H9 (cell line): ENCODE measurements at regions not wholly inside any gene's neighbourhood (a gene's known extent, or its start where the extent isn't known, plus 50 kb on each side); places are given as distances from the start of the nearest gene placed in this dataset.

Experiments used
- DNase-seq: peaks from one replicate; pipeline ENCODE4 v3.0.0-alpha.2; 2017
- H2AFZ ChIP-seq: one replicate; pipeline ENCODE4 v1.6.1; 2013; ENCODE audit warnings: mild to moderate bottlenecking, low read length, control low read depth, moderate library complexity
- H2AK5ac ChIP-seq: 2 replicates; pipeline ENCODE4 v1.6.1; 2013; ENCODE audit warnings: low read length, control low read depth, mixed read lengths; ENCODE audit not compliant: insufficient read length
- H2BK120ac ChIP-seq: one replicate; pipeline ENCODE4 v1.6.1; 2013; ENCODE audit warnings: low read depth, mild to moderate bottlenecking, low read length, control low read depth, inconsistent platforms; ENCODE audit not compliant: poor library complexity, severe bottlenecking
- H2BK12ac ChIP-seq: 2 replicates; pipeline ENCODE4 v1.6.1; 2013; ENCODE audit warnings: low read length, control low read depth, mixed read lengths, low read depth; ENCODE audit not compliant: insufficient read length
- H2BK15ac ChIP-seq: 2 replicates; pipeline ENCODE4 v1.6.1; 2013; ENCODE audit warnings: low read depth, low read length, control low read depth
- H2BK20ac ChIP-seq: one replicate; pipeline ENCODE4 v1.6.1; 2013; ENCODE audit warnings: low read depth, mild to moderate bottlenecking, low read length, control low read depth, inconsistent platforms; ENCODE audit not compliant: poor library complexity, severe bottlenecking
- H2BK5ac ChIP-seq: 2 replicates; pipeline ENCODE4 v1.6.1; 2013; ENCODE audit warnings: low read length, control low read depth, mixed read lengths; ENCODE audit not compliant: insufficient read length
- H3K14ac ChIP-seq: 2 replicates; pipeline ENCODE4 v1.6.1; 2013; ENCODE audit warnings: low read length, control low read depth; ENCODE audit not compliant: insufficient read depth
- H3K18ac ChIP-seq: 2 replicates; pipeline ENCODE4 v1.6.1; 2013; ENCODE audit warnings: low read depth, mild to moderate bottlenecking, mixed read lengths, low read length, control low read depth; ENCODE audit not compliant: insufficient read length
- H3K23ac ChIP-seq: 2 replicates; pipeline ENCODE4 v1.6.1; 2013; ENCODE audit warnings: low read length, control low read depth, mixed read lengths, low read depth; ENCODE audit not compliant: insufficient read length
- H3K23me2 ChIP-seq: 2 replicates; pipeline ENCODE4 v1.6.1; 2013; ENCODE audit warnings: low read depth, mild to moderate bottlenecking, mixed read lengths, low read length, control low read depth; ENCODE audit not compliant: insufficient read length, poor library complexity, severe bottlenecking
- H3K27ac ChIP-seq: 2 replicates; pipeline ENCODE4 v1.5.1; 2013; ENCODE audit warnings: low read length, control low read depth, mixed read lengths, low read depth; ENCODE audit not compliant: insufficient read length
- H3K27me3 ChIP-seq: 2 replicates; pipeline ENCODE4 v1.6.1; 2013; ENCODE audit warnings: low read length, control low read depth, inconsistent platforms; ENCODE audit not compliant: insufficient read depth
- H3K4ac ChIP-seq: 2 replicates; pipeline ENCODE4 v1.6.1; 2013; ENCODE audit warnings: low read depth, mild to moderate bottlenecking, control low read depth, inconsistent platforms, low read length, moderate library complexity
- H3K4me1 ChIP-seq: 2 replicates; pipeline ENCODE4 v1.6.1; 2013; ENCODE audit warnings: low read length, control low read depth, inconsistent platforms; ENCODE audit not compliant: insufficient read depth
- H3K4me2 ChIP-seq: 2 replicates; pipeline ENCODE4 v1.6.1; 2013; ENCODE audit warnings: low read length, control low read depth, mixed read lengths; ENCODE audit not compliant: insufficient read length, insufficient read depth
- H3K56ac ChIP-seq: 2 replicates; pipeline ENCODE4 v1.6.1; 2013; ENCODE audit warnings: low read depth, mild to moderate bottlenecking, mixed read lengths, low read length, control low read depth; ENCODE audit not compliant: insufficient read length
- H3K79me1 ChIP-seq: 2 replicates; pipeline ENCODE4 v1.6.1; 2013; ENCODE audit warnings: low read depth, mild to moderate bottlenecking, moderate library complexity, low read length, control low read depth, inconsistent platforms; ENCODE audit not compliant: insufficient read depth, poor library complexity, severe bottlenecking
- H3K79me2 ChIP-seq: 2 replicates; pipeline ENCODE4 v1.6.1; 2013; ENCODE audit warnings: low read length, control low read depth, inconsistent platforms; ENCODE audit not compliant: insufficient read depth
- H3K9ac ChIP-seq: 2 replicates; pipeline ENCODE4 v1.6.1; 2013; ENCODE audit warnings: low read length, control low read depth, mixed read lengths; ENCODE audit not compliant: insufficient read length; ENCODE audit errors: extremely low read depth
- H3K9me3 ChIP-seq: one replicate; pipeline ENCODE4 v1.6.1; 2013; ENCODE audit warnings: low read depth, low read length, inconsistent platforms; ENCODE audit not compliant: control insufficient read depth
- H3T11ph ChIP-seq: one replicate; pipeline ENCODE4 v1.6.1; 2013; ENCODE audit warnings: mild to moderate bottlenecking, low read length, control low read depth, inconsistent platforms
- H4K20me1 ChIP-seq: one replicate; pipeline ENCODE4 v1.6.1; 2013; ENCODE audit not compliant: control insufficient read depth, insufficient read length, insufficient read depth
- H4K5ac ChIP-seq: 2 replicates; pipeline ENCODE4 v1.6.1; 2013; ENCODE audit warnings: low read depth, mild to moderate bottlenecking, mixed read lengths, low read length, control low read depth; ENCODE audit not compliant: insufficient read length
- H4K8ac ChIP-seq: replicated peaks from 2 replicates; pipeline ENCODE4 v1.6.1; 2013; ENCODE audit warnings: low read length, control low read depth, mixed read lengths, low read depth; ENCODE audit not compliant: insufficient read length
- H4K91ac ChIP-seq: 2 replicates; pipeline ENCODE4 v1.6.1; 2013; ENCODE audit warnings: low read depth, mild to moderate bottlenecking, moderate library complexity, mixed read lengths, low read length, control low read depth; ENCODE audit not compliant: insufficient read length
- H3K27ac Mint-ChIP-seq, 3 experiments: 2 replicates in 2 of 3; 3 replicates in 1 of 3; pipeline ENCODE4 v1.8.0; 2020 to 2021; ENCODE audit warnings: mixed read lengths in 3 of 3, mild to moderate bottlenecking in 1 of 3, moderate library complexity in 1 of 3
- H3K27me3 Mint-ChIP-seq: 2 replicates; pipeline ENCODE4 v1.8.0; 2021; ENCODE audit warnings: low read depth, mild to moderate bottlenecking, moderate library complexity, mixed read lengths
- H3K36me3 Mint-ChIP-seq, 3 experiments: 2 replicates in 2 of 3; 3 replicates in 1 of 3; pipeline ENCODE4 v1.8.0; 2020 to 2021; ENCODE audit warnings: low read depth in 3 of 3, mixed read lengths in 3 of 3; ENCODE audit not compliant: insufficient read depth in 1 of 3
- H3K4me1 Mint-ChIP-seq, 2 experiments: 2 replicates each; pipeline ENCODE4 v1.8.0; 2020; ENCODE audit warnings: mixed read lengths in 2 of 2
- H3K4me3 Mint-ChIP-seq, 2 experiments: 2 replicates in 1 of 2; 3 replicates in 1 of 2; pipeline ENCODE4 v1.8.0; 2020 to 2021; ENCODE audit warnings: mild to moderate bottlenecking in 2 of 2, mixed read lengths in 2 of 2, moderate library complexity in 1 of 2
- H3K9me3 Mint-ChIP-seq, 2 experiments: 2 replicates in 1 of 2; 3 replicates in 1 of 2; pipeline ENCODE4 v1.8.0; 2020; ENCODE audit warnings: mild to moderate bottlenecking in 2 of 2, mixed read lengths in 2 of 2, moderate library complexity in 1 of 2
- WGBS: extraction: QIAGEN DNeasy Blood & Tissue Kit; methylation state at CpG from one replicate; pipeline ENCODE4 v1.1.7; 2013; ENCODE audit warnings: missing lambda C conversion rate, low lambda C conversion rate, mixed read lengths; ENCODE audit not compliant: insufficient read length; ENCODE audit errors: extremely low coverage; 5-methylcytosine and 5-hydroxymethylcytosine counted together
- TF ChIP-seq, protein P1 (sequence below): fragments of 200-600 bp; sonication (generic); conservative IDR thresholded peaks from 3 replicates; pipeline ENCODE4 v1.8.0; 2021; ENCODE audit warnings: antibody characterized with exemption, mild to moderate bottlenecking

- H3K27ac Mint-ChIP-seq, result no peak overlapping the region
- H3K4me1 Mint-ChIP-seq, result no peaks in the 10 kb centered on the region
- no peak overlapping the region for H4K8ac ChIP-seq
- no peak overlapping the region for H3K4me2 ChIP-seq
- no peaks in the 10 kb centered on the region for H3K79me2 ChIP-seq
- no peak overlapping the region for H2BK12ac ChIP-seq
- H3K14ac ChIP-seq, result no peak overlapping the region
- H2AK5ac ChIP-seq, result no peak overlapping the region
- no peaks in the 10 kb centered on the region; a peak in 1 of 5 replicates for H3K9me3 Mint-ChIP-seq
- H3K4me1 ChIP-seq, result no peaks in the 10 kb centered on the region
- no peak overlapping the region for H2BK5ac ChIP-seq
- no peak overlapping the region for H2BK120ac ChIP-seq
- H3K23ac ChIP-seq, result no peak overlapping the region
- H2BK20ac ChIP-seq, result no peak overlapping the region
- no peaks in the 10 kb centered on the region for H3K27me3 Mint-ChIP-seq
- no peak overlapping the region for H4K91ac ChIP-seq
- WGBS, result no CpG with 5 or more reads among the region's 3 CpGs
- no peak overlapping the region for H4K5ac ChIP-seq
- no peak overlapping the region for H3K4me3 Mint-ChIP-seq
- no peak overlapping the region for H3K9ac ChIP-seq
- TF ChIP-seq, protein P1, sequence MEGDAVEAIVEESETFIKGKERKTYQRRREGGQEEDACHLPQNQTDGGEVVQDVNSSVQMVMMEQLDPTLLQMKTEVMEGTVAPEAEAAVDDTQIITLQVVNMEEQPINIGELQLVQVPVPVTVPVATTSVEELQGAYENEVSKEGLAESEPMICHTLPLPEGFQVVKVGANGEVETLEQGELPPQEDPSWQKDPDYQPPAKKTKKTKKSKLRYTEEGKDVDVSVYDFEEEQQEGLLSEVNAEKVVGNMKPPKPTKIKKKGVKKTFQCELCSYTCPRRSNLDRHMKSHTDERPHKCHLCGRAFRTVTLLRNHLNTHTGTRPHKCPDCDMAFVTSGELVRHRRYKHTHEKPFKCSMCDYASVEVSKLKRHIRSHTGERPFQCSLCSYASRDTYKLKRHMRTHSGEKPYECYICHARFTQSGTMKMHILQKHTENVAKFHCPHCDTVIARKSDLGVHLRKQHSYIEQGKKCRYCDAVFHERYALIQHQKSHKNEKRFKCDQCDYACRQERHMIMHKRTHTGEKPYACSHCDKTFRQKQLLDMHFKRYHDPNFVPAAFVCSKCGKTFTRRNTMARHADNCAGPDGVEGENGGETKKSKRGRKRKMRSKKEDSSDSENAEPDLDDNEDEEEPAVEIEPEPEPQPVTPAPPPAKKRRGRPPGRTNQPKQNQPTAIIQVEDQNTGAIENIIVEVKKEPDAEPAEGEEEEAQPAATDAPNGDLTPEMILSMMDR, result no peak
- H4K20me1 ChIP-seq, result no peaks in the 10 kb centered on the region
- H3K27ac ChIP-seq, result no peak overlapping the region
- H3K9me3 ChIP-seq, result no peaks in the 10 kb centered on the region
- H3K23me2 ChIP-seq, result no peaks in the 10 kb centered on the region
- H3K36me3 Mint-ChIP-seq, result no peaks in the 10 kb centered on the region
- no peaks in the 10 kb centered on the region for H3K79me1 ChIP-seq
- DNase-seq, result no peak
- no peak overlapping the region for H2BK15ac ChIP-seq
- H2AFZ ChIP-seq, result no peak overlapping the region
- H3K18ac ChIP-seq, result no peak overlapping the region
- no peak overlapping the region for H3K56ac ChIP-seq
- no peak overlapping the region for H3T11ph ChIP-seq
- H3K27me3 ChIP-seq, result no peaks in the 10 kb centered on the region
- H3K4ac ChIP-seq, result no peak overlapping the region
These were observed 147.3 kb upstream of the FST start for GRCh38 chr5:53333160-53333559.
